GM12892 (cell line): ENCODE measurements at regions not wholly inside any gene's neighbourhood (a gene's known extent, or its start where the extent isn't known, plus 50 kb on each side); places are given as distances from the start of the nearest gene placed in this dataset.

Experiments used
- POLR2A ChIP-seq: IDR thresholded peaks from 2 replicates; pipeline ENCODE4 v1.6.1; 2011; ENCODE audit warnings: low read depth, low read length, control low read depth
- POLR2AphosphoS5 ChIP-seq: IDR thresholded peaks from 2 replicates; pipeline ENCODE4 v1.6.1; 2011; ENCODE audit warnings: low read depth, low read length, control low read depth
- TAF1 ChIP-seq: IDR thresholded peaks from 2 replicates; pipeline ENCODE4 v1.6.1; 2011; ENCODE audit warnings: low read depth, mild to moderate bottlenecking, control low read depth, low read length, borderline replicate concordance

DNA sequence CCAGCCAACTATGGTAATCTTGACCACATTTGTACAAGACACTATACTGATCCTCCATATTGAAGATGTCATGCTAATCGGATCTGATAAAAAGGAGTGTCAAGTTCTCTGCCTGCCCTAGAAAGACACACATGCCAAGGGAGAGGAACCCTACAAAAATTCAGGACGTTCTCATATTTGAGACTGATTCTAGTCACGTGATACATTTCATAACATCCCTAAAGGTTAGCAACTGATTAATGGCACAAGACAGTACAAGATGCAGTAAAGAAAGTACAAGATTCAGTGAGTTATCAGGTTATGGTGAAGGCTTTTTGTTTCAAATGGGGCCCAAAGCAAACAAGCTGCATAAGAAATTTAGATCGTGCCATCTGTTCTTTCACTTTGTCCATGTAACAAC, 190.7 kb upstream of the MOCS1 start:
- no peak for TF ChIP-seq POLR2A
- no peak for TF ChIP-seq POLR2AphosphoS5
- no peak for TF ChIP-seq TAF1
